MV-4-11 (cell line): ENCODE measurements at regions not wholly inside any gene's neighbourhood (a gene's known extent, or its start where the extent isn't known, plus 50 kb on each side); places are given as distances from the start of the nearest gene placed in this dataset.

ENCODE experiments used
- DNase-seq: peaks from one replicate; lab custom pipeline; 2025; lab: John Stamatoyannopoulos, UW

GRCh38 chr18:77187189-77187588, 54.6 kb upstream of the MBP start:
- no peak for DNase-seq

GRCh38 chr18:77191071-77191751, 58.4 kb upstream of the GALR1 start:
- DNase-seq = peak; percentile 68

DNA sequence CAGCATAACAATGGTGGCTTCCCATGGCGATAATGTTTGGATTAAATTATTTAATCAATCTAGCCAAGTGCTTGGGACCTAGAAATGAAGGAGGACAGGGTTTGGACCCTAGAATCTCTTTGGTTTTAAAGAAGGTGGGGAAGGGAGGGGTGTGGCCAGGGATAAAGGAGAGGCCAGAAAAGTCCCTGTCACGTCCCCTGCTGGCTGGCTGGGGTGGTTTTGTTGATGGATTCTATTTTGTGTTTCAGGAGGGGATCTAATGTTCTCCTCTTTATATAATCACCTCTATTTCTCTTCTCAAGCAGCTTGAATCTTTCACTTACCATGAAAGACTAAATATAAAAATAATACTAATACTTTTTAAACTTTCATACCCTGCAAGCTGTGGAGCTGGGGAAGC, 52.6 kb upstream of the GALR1 start:
- DNase-seq = no peak

- DNase-seq = no peak
Measured at GRCh38 chr18:77198663-77199062, 51.0 kb upstream of the GALR1 start.

DNA sequence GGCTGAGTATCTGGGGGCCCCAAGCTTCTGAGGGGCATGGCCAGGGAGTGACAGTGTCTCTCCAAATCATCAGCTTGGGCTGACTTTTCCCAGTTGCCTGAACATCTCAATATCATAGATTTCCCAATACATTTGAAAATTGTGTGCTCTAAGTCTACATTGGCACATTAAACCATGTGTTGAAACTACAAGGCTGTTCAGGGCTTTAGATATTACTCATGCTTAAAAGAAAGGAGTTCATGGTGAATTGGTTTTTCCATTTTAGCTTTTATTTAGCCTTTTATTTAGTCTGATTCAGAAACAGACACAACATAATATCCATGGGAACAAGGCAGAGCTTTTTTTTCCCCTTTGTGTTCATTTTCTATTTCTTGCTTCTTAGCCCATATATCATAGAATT, 49.9 kb upstream of the GALR1 start:
- DNase-seq = no peak
